Endothelial cell of umbilical vein (primary cell): ENCODE measurements at regions not wholly inside any gene's neighbourhood (a gene's known extent, or its start where the extent isn't known, plus 50 kb on each side); places are given as distances from the start of the nearest gene placed in this dataset.

ENCODE experiments used
- BruUV-seq: library from RNA; stranded (reverse); fragments of 400-500 nt; replicated peaks from 2 replicates; lab custom pipeline; 2021; lab: Mats Ljungman, UMichigan
- CTCF ChIA-PET: fragments of 300-600, 350-600 bp; sonication (Branson Sonifier 250); formaldehyde crosslinking; loops from one replicate; lab custom pipeline; 2021; ENCODE audit warnings: antibody characterized with exemption, inconsistent platforms; lab: Charles Lee
- POLR2A ChIA-PET: fragments of 300-600, 350-600 bp; sonication (Branson Sonifier 250); formaldehyde crosslinking; loops from one replicate; lab custom pipeline; 2021; ENCODE audit warnings: antibody characterized with exemption, inconsistent platforms; lab: Charles Lee
- DNase-seq: peaks from one replicate; pipeline ENCODE4 v3.0.0-alpha.2; 2011; ENCODE audit warnings: low read depth, low spot score
- FAIRE-seq: peaks from 2 replicates; lab custom pipeline; 2011; peaks lifted over from hg19 to GRCh38; lab: Jason Lieb, UNC
- H2AFZ ChIP-seq: 2 replicates; pipeline ENCODE4 v1.6.0; 2012; ENCODE audit warnings: low read depth, low read length, control low read depth, inconsistent platforms
- H3K27ac ChIP-seq: 2 replicates; pipeline ENCODE4 v1.5.1; 2011; ENCODE audit warnings: low read depth, mild to moderate bottlenecking, control low read depth, low read length, moderate library complexity; ENCODE audit not compliant: insufficient read depth
- H3K27me3 ChIP-seq, 2 experiments: 2 replicates each; pipeline versions ENCODE4 v1.6.0 to v1.6.1; 2011; ENCODE audit warnings: low read length in 2 of 2, mixed read lengths in 1 of 2; ENCODE audit not compliant: control insufficient read depth in 2 of 2, insufficient read depth in 2 of 2
- H3K36me3 ChIP-seq, 2 experiments: 2 replicates in 1 of 2; 3 replicates in 1 of 2; pipeline ENCODE4 v1.5.1; 2011; ENCODE audit warnings: low read length in 2 of 2, mild to moderate bottlenecking in 1 of 2, moderate library complexity in 1 of 2; ENCODE audit not compliant: control insufficient read depth in 2 of 2, insufficient read depth in 2 of 2; ENCODE audit errors: extremely low read depth in 1 of 2
- H3K4me1 ChIP-seq: 3 replicates; pipeline ENCODE4 v1.5.1; 2011; ENCODE audit warnings: mild to moderate bottlenecking, low read length; ENCODE audit not compliant: control insufficient read depth, insufficient read depth; ENCODE audit errors: extremely low read depth
- H3K4me2 ChIP-seq: 2 replicates; pipeline ENCODE4 v1.6.1; 2011; ENCODE audit warnings: low read length, control low read depth, mixed read lengths; ENCODE audit not compliant: insufficient read depth
- H3K4me3 ChIP-seq, 3 experiments: fragments of 200-600 bp in 1 of 3; sonication (generic), shearing (Covaris generic) in 1 of 3; replicated peaks in 1 of 3; 2 replicates each; pipeline ENCODE4 v1.5.1; 2011 to 2016; ENCODE audit warnings: control low read depth in 3 of 3, low read length in 3 of 3, mild to moderate bottlenecking in 2 of 3, inconsistent platforms in 1 of 3, low read depth in 1 of 3, moderate library complexity in 1 of 3; ENCODE audit not compliant: insufficient read depth in 1 of 3
- H3K79me2 ChIP-seq: 2 replicates; pipeline ENCODE4 v1.6.0; 2012; ENCODE audit warnings: low read length, inconsistent platforms; ENCODE audit not compliant: control insufficient read depth, insufficient read depth
- H3K9ac ChIP-seq: replicated peaks from 2 replicates; pipeline ENCODE3; 2011; ENCODE audit warnings: low read length, control low read depth; ENCODE audit not compliant: insufficient read depth; ENCODE audit errors: extremely low read depth
- H3K9me1 ChIP-seq: replicated peaks from 3 replicates; pipeline ENCODE4 v1.6.0; 2011; ENCODE audit warnings: mild to moderate bottlenecking, low read length; ENCODE audit not compliant: control insufficient read depth, insufficient read depth; ENCODE audit errors: extremely low read depth
- H3K9me3 ChIP-seq: replicated peaks from 2 replicates; pipeline ENCODE4 v1.5.1; 2012; ENCODE audit warnings: low read length, inconsistent platforms; ENCODE audit not compliant: control insufficient read depth, insufficient read depth
- H4K20me1 ChIP-seq: replicated peaks from 2 replicates; pipeline ENCODE3; 2011; ENCODE audit warnings: mild to moderate bottlenecking, low read length; ENCODE audit not compliant: control insufficient read depth, insufficient read depth; ENCODE audit errors: extremely low read depth
- CTCF ChIP-seq, 2 donors: IDR thresholded peaks; 1 replicate in 1 of 2; 2 replicates in 1 of 2; pipeline ENCODE4 v1.5.1; 2011; ENCODE audit warnings: low read length in 2 of 2, mild to moderate bottlenecking in 2 of 2, moderate library complexity in 2 of 2, control low read depth in 1 of 2, inconsistent platforms in 1 of 2, low read depth in 1 of 2; ENCODE audit not compliant: insufficient read depth in 1 of 2; ENCODE audit errors: extremely low read depth in 1 of 2
- EZH2 ChIP-seq: IDR thresholded peaks from 2 replicates; pipeline ENCODE4 v1.6.1; 2012; ENCODE audit warnings: borderline replicate concordance, low read depth, mild to moderate bottlenecking, moderate library complexity, low read length, inconsistent platforms; ENCODE audit not compliant: severe bottlenecking
- FOS ChIP-seq: IDR thresholded peaks from 2 replicates; pipeline ENCODE4 v1.6.1; 2011; ENCODE audit warnings: mild to moderate bottlenecking, low read length, moderate library complexity, borderline replicate concordance; ENCODE audit not compliant: insufficient read depth
- GATA2 ChIP-seq: IDR thresholded peaks from 2 replicates; pipeline ENCODE4 v1.7.0; 2011; ENCODE audit warnings: low read depth, mild to moderate bottlenecking, moderate library complexity, mixed read lengths, low read length; ENCODE audit not compliant: insufficient read length, insufficient read depth
- JUN ChIP-seq: IDR thresholded peaks from 2 replicates; pipeline ENCODE4 v1.6.1; 2011; ENCODE audit warnings: borderline replicate concordance, low read depth; ENCODE audit not compliant: insufficient read length, insufficient read depth
- MAX ChIP-seq: IDR thresholded peaks from 2 replicates; pipeline ENCODE4 v1.6.1; 2011; ENCODE audit not compliant: insufficient read depth, insufficient read length
- MYC ChIP-seq: IDR thresholded peaks from one replicate; pipeline ENCODE4 v1.6.1; 2011; ENCODE audit warnings: mild to moderate bottlenecking, low read depth, low read length
- POLR2A ChIP-seq: IDR thresholded peaks from 2 replicates; pipeline ENCODE4 v1.6.1; 2012; ENCODE audit warnings: low read depth, mild to moderate bottlenecking, control low read depth, low read length
- POLR2AphosphoS5 ChIP-seq: IDR thresholded peaks from 2 replicates; pipeline ENCODE4 v1.6.1; 2012; ENCODE audit warnings: low read depth, mild to moderate bottlenecking, control low read depth, low read length, moderate library complexity; ENCODE audit not compliant: insufficient read depth
- dilution Hi-C: fragments of 300-500 bp; cut with MboI; formaldehyde crosslinking; loops from one replicate; pipeline ENCODE4 v1.15.0; 2019; ENCODE audit warnings: low sequenced_read_pairs; ENCODE audit not compliant: extremely low pct_ligation_motif_present
- intact Hi-C: fragments of 100-400 bp; cut with micrococcal nuclease; formaldehyde crosslinking; loops from one replicate; pipeline ENCODE4 v1.10.0; 2022

GRCh38 chr10:88082806-88083596, 219.6 kb downstream of the PTEN start:
- H2AFZ ChIP-seq, result no peak overlapping the region

More at GRCh38 chr10:88082806-88083596, 219.6 kb downstream of the PTEN start:
- Histone ChIP-seq H3K4me1 (no peaks in the 10 kb centered on the region), H3K27me3 (peaks cover 0 to 4% of the 10 kb centered on the region in 2 experiments), H3K9me3 (no peaks in the 10 kb centered on the region), H3K9me1 (no peaks in the 10 kb centered on the region), H3K27ac (no peak overlapping the region), H3K9ac (no peak overlapping the region), H3K4me3 (no peak overlapping the region), H3K4me2 (no peak overlapping the region), H3K36me3 (no peaks in the 10 kb centered on the region), H4K20me1 (no peaks in the 10 kb centered on the region), H3K79me2 (no peaks in the 10 kb centered on the region)
- dilution Hi-C loops, result no loop called here
- intact Hi-C loops, result no loop called here
- no peak for TF ChIP-seq GATA2
- no peak for TF ChIP-seq JUN
- no peak for TF ChIP-seq CTCF (IDR thresholded peaks at IDR 0.05; ENCODE audit: extremely low read depth in 1 of 2, insufficient read depth in 1 of 2, low read depth in 1 of 2, low read length in 2 of 2)
- TF ChIP-seq POLR2A, result no peak
- TF ChIP-seq POLR2AphosphoS5, result no peak
- no peak for TF ChIP-seq MAX
- no peak for TF ChIP-seq FOS
- no peak for TF ChIP-seq MYC
- TF ChIP-seq EZH2, result no peak
- POLR2A ChIA-PET, result no interaction called here
- CTCF ChIA-PET, result interaction anchor here (0.7 kb wide), 1 partner anchor 11 kb away, joined by 3 read pairs; no protein-coding TSS in a partner anchor
- DNase-seq (no peak), FAIRE-seq (no peak)
- BruUV-seq, result no TSS peak
